GM13976 (cell line): ENCODE measurements at regions not wholly inside any gene's neighbourhood (a gene's known extent, or its start where the extent isn't known, plus 50 kb on each side); places are given as distances from the start of the nearest gene placed in this dataset.

Experiments
- DNase-seq: peaks from one replicate; pipeline ENCODE4 v3.0.0; 2012; ENCODE audit warnings: low spot score
- CTCF ChIP-seq: IDR thresholded peaks from 2 replicates; pipeline ENCODE4 v1.5.1; 2012; ENCODE audit warnings: borderline replicate concordance, mild to moderate bottlenecking; ENCODE audit not compliant: insufficient read depth; ENCODE audit errors: extremely low read depth, missing control alignments, control extremely low read depth
- in situ Hi-C: fragments of 300-500 bp; cut with MboI; formaldehyde crosslinking; loops from one replicate; pipeline ENCODE4 v1.12.0; 2022; ENCODE audit warnings: low sequenced_read_pairs, mixed read lengths, inconsistent platforms; ENCODE audit not compliant: unreplicated experiment

GRCh38 chr1:218891577-218891976 is 282.1 kb upstream of the LYPLAL1 start:
- TF ChIP-seq CTCF: no peak
- in situ Hi-C loops: no loop called here
- DNase-seq: no peak

GRCh38 chr1:218895064-218895587 is 278.6 kb upstream of the LYPLAL1 start:
- no peak for TF ChIP-seq CTCF
- no peak for DNase-seq
- in situ Hi-C loops: no loop called here

GRCh38 chr1:218896202-218896601 is 277.5 kb upstream of the LYPLAL1 start:
- no peak for TF ChIP-seq CTCF
- in situ Hi-C loops: no loop called here
- DNase-seq: no peak

- TF ChIP-seq CTCF: no peak
- in situ Hi-C loops: no loop called here
- DNase-seq: no peak
These were observed 274.8 kb upstream of the LYPLAL1 start for GRCh38 chr1:218898921-218899320.

- TF ChIP-seq CTCF: no peak
- no peak for DNase-seq
- in situ Hi-C loops: no loop called here
These were observed 273.1 kb upstream of the LYPLAL1 start for GRCh38 chr1:218900615-218901014.

- in situ Hi-C loops: no loop called here
- no peak for TF ChIP-seq CTCF
- DNase-seq: no peak
These were observed 269.3 kb upstream of the LYPLAL1 start for GRCh38 chr1:218904416-218904815.

- in situ Hi-C loops: no loop called here
- DNase-seq: no peak
- TF ChIP-seq CTCF: no peak
These were observed 257.0 kb upstream of the LYPLAL1 start for GRCh38 chr1:218916720-218917119.
